ENCODE measurements at regions not wholly inside any gene's neighbourhood (a gene's known extent, or its start where the extent isn't known, plus 50 kb on each side); places are given as distances from the start of the nearest gene placed in this dataset.

- no peak for DNase-seq
- no peaks in the 10 kb centered on the region for H3K9me3 ChIP-seq
- no peaks in the 10 kb centered on the region for H3K27me3 ChIP-seq
- H3K4me3 ChIP-seq, result no peak overlapping the region
- no peaks in the 10 kb centered on the region for H3K36me3 ChIP-seq
Observed at GRCh38 chr3:117409701-117410459, 700.3 kb downstream of the TUSC7 start.

- Histone ChIP-seq H3K4me3 (no peak overlapping the region), H3K27me3 (no peaks in the 10 kb centered on the region), H3K9me3 (no peaks in the 10 kb centered on the region), H3K36me3 (no peaks in the 10 kb centered on the region)
- DNase-seq, result no peak
Observed at GRCh38 chr3:117411971-117412370, 702.4 kb downstream of the TUSC7 start.

- H3K4me3 ChIP-seq, result no peak overlapping the region
- no peak for DNase-seq
- no peaks in the 10 kb centered on the region for H3K9me3 ChIP-seq
- no peaks in the 10 kb centered on the region for H3K27me3 ChIP-seq
- no peaks in the 10 kb centered on the region for H3K36me3 ChIP-seq
Observed at GRCh38 chr3:117417411-117417810, 707.8 kb downstream of the TUSC7 start.

- DNase-seq, result no peak
- no peaks in the 10 kb centered on the region for H3K36me3 ChIP-seq
- no peaks in the 10 kb centered on the region for H3K27me3 ChIP-seq
- H3K9me3 ChIP-seq, result no peaks in the 10 kb centered on the region
- H3K4me3 ChIP-seq, result no peak overlapping the region
Observed at GRCh38 chr3:117427081-117427480, 717.5 kb downstream of the TUSC7 start.

GRCh38 chr3:117433427-117433826 lies 723.8 kb downstream of the TUSC7 start:
- Histone ChIP-seq H3K4me3 (no peak overlapping the region), H3K36me3 (no peaks in the 10 kb centered on the region), H3K9me3 (no peaks in the 10 kb centered on the region), H3K27me3 (no peaks in the 10 kb centered on the region; the same call in 1 of the 2 replicates)
- no peak for DNase-seq

GRCh38 chr3:117434661-117435412 lies 725.3 kb downstream of the TUSC7 start:
- Histone ChIP-seq H3K36me3 (no peaks in the 10 kb centered on the region), H3K9me3 (no peaks in the 10 kb centered on the region), H3K27me3 (no peaks in the 10 kb centered on the region; the same call in 1 of the 2 replicates), H3K4me3 (no peak overlapping the region)
- no peak for DNase-seq

- Histone ChIP-seq H3K27me3 (no peaks in the 10 kb centered on the region; the same call in 1 of the 2 replicates), H3K9me3 (no peaks in the 10 kb centered on the region), H3K36me3 (no peaks in the 10 kb centered on the region), H3K4me3 (no peak overlapping the region)
- DNase-seq, result no peak
Observed at GRCh38 chr3:117435506-117435905, 725.9 kb downstream of the TUSC7 start.

GRCh38 chr3:117439812-117440211 lies 730.2 kb downstream of the TUSC7 start:
- Histone ChIP-seq H3K4me3 (no peak overlapping the region), H3K27me3 (no peaks in the 10 kb centered on the region), H3K9me3 (no peaks in the 10 kb centered on the region), H3K36me3 (no peaks in the 10 kb centered on the region)
- DNase-seq, result no peak

GRCh38 chr3:117441851-117442250 lies 732.3 kb downstream of the TUSC7 start:
- no peaks in the 10 kb centered on the region for H3K9me3 ChIP-seq
- no peaks in the 10 kb centered on the region for H3K36me3 ChIP-seq
- H3K4me3 ChIP-seq, result no peak overlapping the region
- no peak for DNase-seq
- H3K27me3 ChIP-seq, result no peaks in the 10 kb centered on the region

- H3K4me3 ChIP-seq, result no peak overlapping the region
- no peaks in the 10 kb centered on the region for H3K9me3 ChIP-seq
- no peak for DNase-seq
- no peaks in the 10 kb centered on the region for H3K36me3 ChIP-seq
- no peaks in the 10 kb centered on the region for H3K27me3 ChIP-seq
Observed at GRCh38 chr3:117442566-117442965, 733.0 kb downstream of the TUSC7 start.

GRCh38 chr3:117443014-117443413 lies 733.4 kb downstream of the TUSC7 start:
- Histone ChIP-seq H3K9me3 (no peaks in the 10 kb centered on the region), H3K27me3 (no peaks in the 10 kb centered on the region), H3K36me3 (no peaks in the 10 kb centered on the region), H3K4me3 (no peak overlapping the region)
- peak; percentile 39 for DNase-seq

- no peak overlapping the region for H3K4me3 ChIP-seq
- no peak for DNase-seq
- H3K9me3 ChIP-seq, result no peaks in the 10 kb centered on the region
- no peaks in the 10 kb centered on the region for H3K27me3 ChIP-seq
- no peaks in the 10 kb centered on the region for H3K36me3 ChIP-seq
Observed at GRCh38 chr3:117444175-117444574, 734.6 kb downstream of the TUSC7 start.

GRCh38 chr3:117447419-117447818 lies 737.8 kb downstream of the TUSC7 start:
- no peak for DNase-seq
- Histone ChIP-seq H3K36me3 (no peaks in the 10 kb centered on the region), H3K9me3 (no peaks in the 10 kb centered on the region), H3K27me3 (no peaks in the 10 kb centered on the region), H3K4me3 (no peak overlapping the region)

GRCh38 chr3:117450026-117450425 lies 740.4 kb downstream of the TUSC7 start:
- no peaks in the 10 kb centered on the region for H3K9me3 ChIP-seq
- H3K36me3 ChIP-seq, result no peaks in the 10 kb centered on the region
- no peak for DNase-seq
- H3K4me3 ChIP-seq, result no peak overlapping the region
- H3K27me3 ChIP-seq, result no peaks in the 10 kb centered on the region

GRCh38 chr3:117454254-117454653 lies 744.7 kb downstream of the TUSC7 start:
- Histone ChIP-seq H3K9me3 (no peaks in the 10 kb centered on the region), H3K27me3 (no peaks in the 10 kb centered on the region), H3K4me3 (no peak overlapping the region), H3K36me3 (no peaks in the 10 kb centered on the region)
- no peak for DNase-seq

- no peaks in the 10 kb centered on the region for H3K36me3 ChIP-seq
- no peak overlapping the region for H3K4me3 ChIP-seq
- no peaks in the 10 kb centered on the region for H3K9me3 ChIP-seq
- no peaks in the 10 kb centered on the region for H3K27me3 ChIP-seq
- DNase-seq, result no peak
Observed at GRCh38 chr3:117454908-117455307, 745.3 kb downstream of the TUSC7 start.

GRCh38 chr3:117455782-117456181 lies 746.2 kb downstream of the TUSC7 start:
- Histone ChIP-seq H3K36me3 (no peaks in the 10 kb centered on the region), H3K4me3 (no peak overlapping the region), H3K27me3 (no peaks in the 10 kb centered on the region), H3K9me3 (no peaks in the 10 kb centered on the region)
- no peak for DNase-seq

Measured in MG63 (cell line).